Sigmoid colon (tissue), 4 donors: ENCODE measurements at regions not wholly inside any gene's neighbourhood (a gene's known extent, or its start where the extent isn't known, plus 50 kb on each side); places are given as distances from the start of the nearest gene placed in this dataset.

Experiments used
- EP300 ChIP-seq, 4 donors: sonication (generic); formaldehyde crosslinking; IDR thresholded peaks; one replicate each; pipeline ENCODE4 v1.6.1; 2017; ENCODE audit warnings: antibody characterized with exemption in 4 of 4
- POLR2A ChIP-seq, 2 donors: fragments of 450-650 bp; IDR thresholded peaks; one replicate each; pipeline ENCODE4 v1.6.1; 2016; ENCODE audit warnings: antibody characterized with exemption in 2 of 2, mild to moderate bottlenecking in 2 of 2, moderate library complexity in 2 of 2
- POLR2AphosphoS5 ChIP-seq, 4 donors: sonication (generic); formaldehyde crosslinking; IDR thresholded peaks; one replicate each; pipeline ENCODE4 v1.6.1; 2017; ENCODE audit warnings: antibody characterized with exemption in 4 of 4
- TF ChIP-seq, protein P1 (sequence below), 4 experiments: fragments of 450-650 bp in 3 of 4; fragments of 200-600 bp in 1 of 4; IDR thresholded peaks; one replicate each; pipeline ENCODE4 v1.5.1; 2016 to 2019; ENCODE audit warnings: antibody characterized with exemption in 4 of 4, mild to moderate bottlenecking in 3 of 4, moderate library complexity in 2 of 4

DNA sequence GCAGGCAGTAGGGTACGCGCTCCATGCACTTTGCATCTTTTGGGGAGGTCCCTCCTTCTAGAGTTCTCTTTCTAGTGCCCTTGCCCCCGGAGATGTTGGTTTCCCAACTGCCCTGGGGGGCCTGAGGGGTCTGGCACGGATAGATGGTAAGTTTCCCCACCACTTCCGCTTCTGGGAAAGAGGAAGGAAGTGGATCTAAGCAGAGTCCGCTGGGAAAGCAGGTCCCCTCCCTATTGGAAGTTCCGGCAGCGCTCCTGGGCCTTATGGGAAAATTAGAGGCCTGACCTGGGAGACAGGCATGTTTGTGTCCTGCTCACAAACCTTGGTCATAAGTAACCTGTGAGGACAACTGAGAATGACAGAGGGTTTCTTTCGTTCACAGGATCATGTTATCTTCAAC is 274.4 kb downstream of the RPS6KC1 start:
- TF ChIP-seq, protein P1, sequence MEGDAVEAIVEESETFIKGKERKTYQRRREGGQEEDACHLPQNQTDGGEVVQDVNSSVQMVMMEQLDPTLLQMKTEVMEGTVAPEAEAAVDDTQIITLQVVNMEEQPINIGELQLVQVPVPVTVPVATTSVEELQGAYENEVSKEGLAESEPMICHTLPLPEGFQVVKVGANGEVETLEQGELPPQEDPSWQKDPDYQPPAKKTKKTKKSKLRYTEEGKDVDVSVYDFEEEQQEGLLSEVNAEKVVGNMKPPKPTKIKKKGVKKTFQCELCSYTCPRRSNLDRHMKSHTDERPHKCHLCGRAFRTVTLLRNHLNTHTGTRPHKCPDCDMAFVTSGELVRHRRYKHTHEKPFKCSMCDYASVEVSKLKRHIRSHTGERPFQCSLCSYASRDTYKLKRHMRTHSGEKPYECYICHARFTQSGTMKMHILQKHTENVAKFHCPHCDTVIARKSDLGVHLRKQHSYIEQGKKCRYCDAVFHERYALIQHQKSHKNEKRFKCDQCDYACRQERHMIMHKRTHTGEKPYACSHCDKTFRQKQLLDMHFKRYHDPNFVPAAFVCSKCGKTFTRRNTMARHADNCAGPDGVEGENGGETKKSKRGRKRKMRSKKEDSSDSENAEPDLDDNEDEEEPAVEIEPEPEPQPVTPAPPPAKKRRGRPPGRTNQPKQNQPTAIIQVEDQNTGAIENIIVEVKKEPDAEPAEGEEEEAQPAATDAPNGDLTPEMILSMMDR (IDR thresholded peaks at IDR 0.05): no peak
- TF ChIP-seq EP300 (IDR thresholded peaks at IDR 0.05) (no peak), POLR2AphosphoS5 (IDR thresholded peaks at IDR 0.05) (no peak), POLR2A (IDR thresholded peaks at IDR 0.05) (no peak)
